ENCODE measurements at regions not wholly inside any gene's neighbourhood (a gene's known extent, or its start where the extent isn't known, plus 50 kb on each side); places are given as distances from the start of the nearest gene placed in this dataset.
"Not testable (repeated sequence)": the region's sequence is repeated elsewhere in the genome, so short reads cannot be mapped to it uniquely, and the experiment has no call there.

GRCh38 chr14:71165121-71166031 lies 258.1 kb downstream of the PCNX1 start:
- DNase-seq: no peak

- no peak for DNase-seq
Observed at GRCh38 chr14:71166180-71166837, 259.1 kb downstream of the PCNX1 start.

DNA sequence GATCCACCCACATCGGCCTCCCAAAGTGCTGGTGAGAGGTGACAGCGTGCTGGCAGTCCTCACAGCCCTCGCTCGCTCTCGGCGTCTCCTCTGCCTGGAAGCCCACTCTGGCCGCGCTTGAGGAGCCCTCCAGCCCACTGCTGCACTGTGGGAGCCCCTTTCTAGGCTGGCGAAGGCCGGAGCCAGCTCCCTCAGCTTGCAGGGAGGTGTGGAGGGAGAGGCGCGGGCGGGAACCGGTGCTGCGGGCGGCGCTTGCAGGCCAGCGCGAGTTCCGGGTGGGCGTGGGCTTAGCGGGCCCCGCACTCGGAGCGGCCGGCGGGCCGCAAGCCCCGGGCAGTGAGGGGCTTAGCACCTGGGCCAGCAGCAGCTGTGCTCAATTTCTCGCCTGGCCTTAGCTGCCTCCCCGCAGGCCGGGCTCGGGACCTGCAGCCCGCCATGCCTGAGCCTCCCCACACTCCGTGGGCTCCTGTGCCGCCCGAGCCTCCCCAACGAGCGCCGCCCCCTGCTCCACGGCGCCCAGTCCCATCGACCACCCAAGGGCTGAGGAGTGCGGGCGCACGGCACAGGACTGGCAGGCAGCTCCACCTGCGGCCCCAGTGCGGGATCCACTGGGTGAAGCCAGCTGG lies 260.2 kb downstream of the PCNX1 start:
- DNase-seq: not testable (repeated sequence)

DNA sequence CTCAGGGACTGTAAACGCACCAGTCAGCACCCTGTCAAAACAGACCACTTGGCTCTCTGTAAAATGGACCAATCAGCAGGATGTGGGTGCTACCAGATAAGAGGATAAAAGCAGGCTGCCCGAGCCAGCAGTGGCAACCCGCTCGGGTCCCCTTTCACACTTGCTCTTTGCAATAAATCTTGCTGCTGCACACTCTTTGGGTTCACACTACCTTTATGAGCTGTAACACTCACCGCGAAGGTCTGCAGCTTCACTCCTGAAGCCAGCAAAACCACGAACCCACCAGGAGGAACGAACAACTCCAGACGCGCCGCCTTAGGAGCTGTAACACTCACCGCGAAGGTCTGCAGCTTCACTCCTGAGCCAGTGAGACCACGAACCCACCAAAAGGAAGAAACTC lies 260.9 kb downstream of the PCNX1 start:
- DNase-seq: not testable (repeated sequence)

DNA sequence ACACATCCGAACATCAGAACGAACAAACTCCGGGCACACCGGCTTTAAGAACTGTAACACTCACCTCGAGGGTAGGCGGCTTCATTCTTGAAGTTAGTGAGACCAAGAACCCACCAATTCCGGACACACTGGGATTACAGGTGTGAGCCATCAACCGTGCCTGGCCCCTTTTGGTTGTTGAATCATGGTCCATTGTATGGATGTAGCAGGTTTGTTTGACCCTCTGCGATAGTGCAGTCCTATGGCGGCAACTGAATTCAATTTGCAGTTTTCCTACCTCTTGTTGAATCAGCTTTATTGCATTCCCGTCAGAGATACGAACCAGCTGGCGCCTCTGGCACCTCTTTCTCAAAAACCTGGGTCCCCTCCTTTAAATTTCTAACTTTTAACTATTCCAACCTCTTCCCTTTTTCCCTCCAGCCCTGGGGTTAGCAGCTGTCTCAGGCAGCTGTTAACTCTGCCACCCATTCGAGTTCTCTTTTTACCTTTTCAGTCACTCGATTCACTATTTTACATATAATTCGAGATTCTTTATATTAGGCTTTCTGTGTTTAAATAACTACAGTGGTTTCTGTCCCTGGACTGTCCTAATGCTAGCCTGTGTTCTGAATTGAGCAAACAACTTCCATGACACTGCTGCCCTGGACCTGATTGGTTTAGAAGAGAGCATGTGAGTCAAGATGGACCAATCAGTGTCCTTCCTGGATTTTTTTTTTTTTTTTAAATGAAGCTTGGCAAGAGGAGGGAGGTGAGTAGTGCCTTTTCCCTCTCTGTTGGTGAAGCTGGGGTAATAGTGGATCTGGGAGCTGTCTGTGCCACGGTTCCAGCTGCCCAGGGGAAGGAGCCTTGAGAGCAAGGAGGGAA lies 261.5 kb downstream of the PCNX1 start:
- no peak for DNase-seq

- DNase-seq: no peak
Observed at GRCh38 chr14:71169861-71170260, 262.6 kb downstream of the PCNX1 start.

GRCh38 chr14:71175491-71175890 lies 268.2 kb downstream of the PCNX1 start:
- DNase-seq: no peak

- no peak for DNase-seq
Observed at GRCh38 chr14:71179066-71179465, 271.8 kb downstream of the PCNX1 start.

DNA sequence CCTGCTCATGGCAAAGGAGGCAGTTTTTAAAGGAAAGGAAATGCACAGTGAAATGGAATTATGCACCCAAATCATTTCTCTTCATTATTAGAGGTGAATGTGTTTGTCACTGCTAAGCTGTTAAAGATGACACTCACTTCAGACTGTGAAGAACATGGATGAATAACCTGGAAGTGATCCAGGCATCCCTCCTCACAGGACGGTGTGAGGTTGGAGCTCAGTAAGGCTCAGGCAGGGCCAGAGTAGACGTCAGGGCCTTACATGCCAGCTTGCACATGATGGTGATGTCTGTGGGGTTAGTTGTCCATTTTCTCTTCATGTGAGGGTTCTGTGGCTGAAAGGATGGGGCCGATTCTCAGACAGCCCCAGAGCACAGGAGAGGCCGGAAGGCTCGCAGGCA lies 273.1 kb downstream of the PCNX1 start:
- DNase-seq: no peak

- DNase-seq: no peak
Observed at GRCh38 chr14:71181215-71182003, 274.1 kb downstream of the PCNX1 start.

GRCh38 chr14:71183876-71184689 lies 276.8 kb downstream of the PCNX1 start:
- no peak for DNase-seq

DNA sequence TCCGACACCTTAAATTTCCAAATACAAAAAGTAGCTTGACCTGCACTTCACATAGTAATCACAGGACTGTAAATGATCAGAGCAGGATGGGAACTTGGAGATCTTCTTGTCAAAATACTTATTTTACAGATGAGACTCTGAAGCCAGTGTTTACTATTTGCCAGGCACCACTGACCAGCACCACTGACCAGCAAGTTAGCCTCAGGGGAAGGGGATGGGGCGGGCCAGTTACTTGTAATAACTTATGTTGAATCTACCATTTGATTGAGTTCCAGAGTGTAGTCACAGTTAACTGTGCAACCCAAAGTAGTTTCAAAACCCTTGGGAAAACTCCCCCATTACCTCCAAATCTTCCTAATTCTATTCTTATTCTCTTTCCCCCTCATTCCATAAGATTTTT lies 278.4 kb downstream of the PCNX1 start:
- DNase-seq: no peak

- DNase-seq: no peak
Observed at GRCh38 chr14:71187633-71188356, 280.5 kb downstream of the PCNX1 start.

DNA sequence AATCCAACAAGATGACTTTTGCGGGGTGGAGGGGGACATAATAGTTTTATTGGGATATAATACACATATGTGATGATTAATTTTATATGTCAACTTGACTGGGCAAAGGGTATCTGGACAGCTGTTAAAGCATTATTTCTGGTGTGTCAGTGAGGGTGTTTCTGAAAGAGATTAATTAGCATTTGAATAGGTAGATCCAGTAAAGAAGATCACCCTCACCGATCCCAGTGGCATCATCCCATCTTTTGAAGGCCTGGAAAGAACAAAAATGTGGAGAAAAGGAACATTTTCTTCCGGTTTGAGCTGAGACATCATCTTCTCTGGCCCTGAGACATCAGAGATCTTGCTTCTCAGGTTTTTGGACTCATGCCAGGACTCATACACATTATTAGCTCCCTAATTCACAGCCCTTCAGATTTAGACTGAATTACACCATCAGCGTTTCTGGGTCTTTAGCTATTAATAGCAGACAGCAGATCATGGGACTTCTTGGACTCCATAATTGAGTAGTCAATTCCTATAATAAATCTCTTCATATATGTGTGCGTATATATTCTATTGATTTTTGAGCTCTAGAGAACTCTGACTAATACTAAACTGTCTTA lies 283.6 kb downstream of the PCNX1 start:
- peak; percentile 49 for DNase-seq

- DNase-seq: no peak
Observed at GRCh38 chr14:71193663-71194062, 286.4 kb downstream of the PCNX1 start.

DNA sequence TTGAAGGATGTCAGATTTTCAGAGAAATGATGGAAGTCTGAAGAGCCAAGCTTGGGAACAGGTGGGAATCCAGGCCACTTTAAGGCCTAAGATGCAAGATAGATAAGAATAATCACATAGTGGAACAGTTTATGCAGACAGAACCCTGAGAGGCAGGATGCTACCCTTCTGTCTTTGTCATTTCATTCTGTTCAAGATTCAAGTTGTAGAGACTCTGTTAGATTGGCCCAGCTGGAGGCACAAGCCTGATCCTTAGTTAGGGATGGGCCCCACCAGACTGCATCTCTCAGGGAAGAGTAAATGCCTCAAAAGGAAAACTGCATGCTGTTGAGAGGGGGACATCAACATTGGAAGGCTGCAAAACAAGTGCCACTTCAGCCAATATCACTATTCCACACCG lies 287.0 kb downstream of the PCNX1 start:
- DNase-seq: no peak

GRCh38 chr14:71196921-71197320 lies 289.7 kb downstream of the PCNX1 start:
- DNase-seq: no peak

- DNase-seq: no peak
Observed at GRCh38 chr14:71198687-71199086, 291.4 kb downstream of the PCNX1 start.

DNA sequence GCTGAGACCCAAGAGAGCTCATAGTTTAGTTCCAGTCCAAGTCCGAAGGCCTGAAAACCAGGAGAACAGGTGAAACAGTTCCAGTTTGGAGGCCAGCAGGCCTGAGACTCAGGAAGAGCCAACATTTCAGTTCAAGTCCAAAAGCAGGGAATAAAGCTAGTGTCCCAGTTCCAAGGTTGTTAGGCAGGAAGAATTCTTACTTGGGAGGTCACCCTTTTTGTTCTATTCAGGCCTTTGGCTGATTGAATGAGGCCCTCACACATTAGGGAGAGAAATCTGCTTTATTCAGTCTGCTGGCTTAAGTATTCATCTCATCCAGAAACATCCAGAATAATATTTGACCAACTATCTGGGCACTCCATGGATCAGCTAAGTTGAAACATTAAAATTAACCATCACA lies 294.6 kb downstream of the PCNX1 start:
- no peak for DNase-seq

- no peak for DNase-seq
Observed at GRCh38 chr14:71202881-71203280, 295.6 kb downstream of the PCNX1 start.
